Suprapubic skin (tissue), 4 donors: ENCODE measurements at regions not wholly inside any gene's neighbourhood (a gene's known extent, or its start where the extent isn't known, plus 50 kb on each side); places are given as distances from the start of the nearest gene placed in this dataset.

Experiments used
- DNase-seq, 2 donors: peaks; one replicate each; pipeline ENCODE4 v3.0.0-alpha.2; 2019; ENCODE audit warnings: low spot score in 2 of 2
- H3K27ac ChIP-seq: fragments of 200-600 bp; sonication (generic); one replicate; pipeline ENCODE4 v1.5.1; 2019
- H3K27me3 ChIP-seq: fragments of 200-600 bp; sonication (generic); one replicate; pipeline ENCODE4 v1.5.1; 2019
- H3K36me3 ChIP-seq: fragments of 200-600 bp; sonication (generic); one replicate; pipeline ENCODE4 v1.5.1; 2019
- H3K4me1 ChIP-seq: fragments of 200-600 bp; sonication (generic); one replicate; pipeline ENCODE4 v1.5.1; 2019
- H3K4me3 ChIP-seq: fragments of 200-600 bp; sonication (generic); one replicate; pipeline ENCODE4 v1.5.1; 2019; ENCODE audit warnings: mild to moderate bottlenecking
- H3K9me3 ChIP-seq: fragments of 200-600 bp; sonication (generic); one replicate; pipeline ENCODE4 v1.5.1; 2019
- CTCF ChIP-seq, 2 donors: fragments of 200-600 bp in 1 of 2; fragments of 450-650 bp in 1 of 2; sonication (generic) in 1 of 2; IDR thresholded peaks; one replicate each; pipeline ENCODE4 v1.5.1; 2016 to 2019; ENCODE audit warnings: antibody characterized with exemption in 2 of 2, mild to moderate bottlenecking in 1 of 2, moderate library complexity in 1 of 2
- EP300 ChIP-seq: sonication (generic); formaldehyde crosslinking; IDR thresholded peaks from one replicate; pipeline ENCODE4 v1.6.1; 2017; ENCODE audit warnings: antibody characterized with exemption
- POLR2A ChIP-seq, 2 donors: fragments of 450-650 bp; IDR thresholded peaks; one replicate each; pipeline ENCODE4 v1.6.1; 2017; ENCODE audit warnings: antibody characterized with exemption in 2 of 2, mild to moderate bottlenecking in 2 of 2, moderate library complexity in 2 of 2
- POLR2AphosphoS5 ChIP-seq, 3 donors: sonication (generic); formaldehyde crosslinking; IDR thresholded peaks; one replicate each; pipeline ENCODE4 v1.6.1; 2017; ENCODE audit warnings: antibody characterized with exemption in 3 of 3
- WGBS: methylation state at CpG from one replicate; pipeline ENCODE4 v1.1.5; 2018; 5-methylcytosine and 5-hydroxymethylcytosine counted together

GRCh38 chr7:118104812-118105441 is 79.0 kb upstream of the LSM8 start:
- H3K27me3 ChIP-seq: no peaks in the 10 kb centered on the region
- DNase-seq: no peak
- H3K4me3 ChIP-seq: no peak overlapping the region
- H3K36me3 ChIP-seq: no peaks in the 10 kb centered on the region
- WGBS: 6% methylated on average over 2 of the region's 2 CpGs
- TF ChIP-seq EP300 (no peak), CTCF (IDR thresholded peaks at IDR 0.05) (peak in 1 of 2 donors; percentile 35)
- H3K27ac ChIP-seq: no peak overlapping the region
- no peaks in the 10 kb centered on the region for H3K9me3 ChIP-seq
- H3K4me1 ChIP-seq: no peaks in the 10 kb centered on the region

- Histone ChIP-seq H3K27me3 (no peaks in the 10 kb centered on the region), H3K36me3 (no peaks in the 10 kb centered on the region), H3K27ac (no peak overlapping the region), H3K9me3 (no peaks in the 10 kb centered on the region), H3K4me1 (no peaks in the 10 kb centered on the region), H3K4me3 (no peak overlapping the region)
- TF ChIP-seq POLR2A (IDR thresholded peaks at IDR 0.05): no peak
- TF ChIP-seq CTCF (IDR thresholded peaks at IDR 0.05): no peak
- no peak for TF ChIP-seq EP300
- no peak for TF ChIP-seq POLR2AphosphoS5 (IDR thresholded peaks at IDR 0.05)
- WGBS: 93% methylated on average over 2 of the region's 2 CpGs
- no peak for DNase-seq
Measured at GRCh38 chr7:118109607-118110006, 74.4 kb upstream of the LSM8 start.

- Histone ChIP-seq H3K27ac (no peak overlapping the region), H3K9me3 (no peaks in the 10 kb centered on the region), H3K4me1 (no peaks in the 10 kb centered on the region), H3K36me3 (no peaks in the 10 kb centered on the region), H3K27me3 (no peaks in the 10 kb centered on the region), H3K4me3 (no peak overlapping the region)
- TF ChIP-seq EP300: no peak
- no peak for TF ChIP-seq POLR2AphosphoS5 (IDR thresholded peaks at IDR 0.05)
- TF ChIP-seq POLR2A (IDR thresholded peaks at IDR 0.05): no peak
- TF ChIP-seq CTCF (IDR thresholded peaks at IDR 0.05): no peak
- DNase-seq: no peak
- 93% methylated on average over 2 of the region's 2 CpGs for WGBS
Measured at GRCh38 chr7:118110178-118110925, 73.6 kb upstream of the LSM8 start.

GRCh38 chr7:118111347-118111746 is 72.6 kb upstream of the LSM8 start:
- no peaks in the 10 kb centered on the region for H3K36me3 ChIP-seq
- H3K27me3 ChIP-seq: no peaks in the 10 kb centered on the region
- H3K4me1 ChIP-seq: no peaks in the 10 kb centered on the region
- H3K27ac ChIP-seq: no peak overlapping the region
- no peaks in the 10 kb centered on the region for H3K9me3 ChIP-seq
- TF ChIP-seq EP300: no peak
- TF ChIP-seq CTCF (IDR thresholded peaks at IDR 0.05): no peak
- no peak for TF ChIP-seq POLR2A (IDR thresholded peaks at IDR 0.05)
- no peak for TF ChIP-seq POLR2AphosphoS5 (IDR thresholded peaks at IDR 0.05)
- no peak for DNase-seq
- H3K4me3 ChIP-seq: no peak overlapping the region
- WGBS: 94% methylated on average over 2 of the region's 2 CpGs

- Histone ChIP-seq H3K27me3 (no peaks in the 10 kb centered on the region), H3K4me1 (no peaks in the 10 kb centered on the region), H3K27ac (no peak overlapping the region), H3K36me3 (no peaks in the 10 kb centered on the region), H3K4me3 (no peak overlapping the region), H3K9me3 (no peaks in the 10 kb centered on the region)
- no peak for TF ChIP-seq EP300
- TF ChIP-seq POLR2AphosphoS5 (IDR thresholded peaks at IDR 0.05): no peak
- TF ChIP-seq POLR2A (IDR thresholded peaks at IDR 0.05): no peak
- TF ChIP-seq CTCF (IDR thresholded peaks at IDR 0.05): no peak
- DNase-seq: no peak
- 92% methylated on average over 10 of the region's 10 CpGs for WGBS
Measured at GRCh38 chr7:118114175-118114574, 69.8 kb upstream of the LSM8 start.
